LNCaP clone FGC (cell line): ENCODE measurements at regions not wholly inside any gene's neighbourhood (a gene's known extent, or its start where the extent isn't known, plus 50 kb on each side); places are given as distances from the start of the nearest gene placed in this dataset.
A peak's percentile ranks its signal among the peaks of the same experiment; 100 is the strongest.

Source experiments
- DNase-seq: peaks from one replicate; pipeline ENCODE4 v3.0.0-alpha.2; 2011; ENCODE audit warnings: low read depth
- H3K4me3 ChIP-seq: 2 replicates; pipeline ENCODE4 v1.5.1; 2011; ENCODE audit warnings: mild to moderate bottlenecking, low read depth, low read length, control low read depth
- TF ChIP-seq, protein P1 (sequence below): IDR thresholded peaks from 2 replicates; pipeline ENCODE4 v1.5.1; 2012; ENCODE audit warnings: mild to moderate bottlenecking; ENCODE audit not compliant: control insufficient read depth, insufficient read depth; ENCODE audit errors: extremely low read depth

DNA sequence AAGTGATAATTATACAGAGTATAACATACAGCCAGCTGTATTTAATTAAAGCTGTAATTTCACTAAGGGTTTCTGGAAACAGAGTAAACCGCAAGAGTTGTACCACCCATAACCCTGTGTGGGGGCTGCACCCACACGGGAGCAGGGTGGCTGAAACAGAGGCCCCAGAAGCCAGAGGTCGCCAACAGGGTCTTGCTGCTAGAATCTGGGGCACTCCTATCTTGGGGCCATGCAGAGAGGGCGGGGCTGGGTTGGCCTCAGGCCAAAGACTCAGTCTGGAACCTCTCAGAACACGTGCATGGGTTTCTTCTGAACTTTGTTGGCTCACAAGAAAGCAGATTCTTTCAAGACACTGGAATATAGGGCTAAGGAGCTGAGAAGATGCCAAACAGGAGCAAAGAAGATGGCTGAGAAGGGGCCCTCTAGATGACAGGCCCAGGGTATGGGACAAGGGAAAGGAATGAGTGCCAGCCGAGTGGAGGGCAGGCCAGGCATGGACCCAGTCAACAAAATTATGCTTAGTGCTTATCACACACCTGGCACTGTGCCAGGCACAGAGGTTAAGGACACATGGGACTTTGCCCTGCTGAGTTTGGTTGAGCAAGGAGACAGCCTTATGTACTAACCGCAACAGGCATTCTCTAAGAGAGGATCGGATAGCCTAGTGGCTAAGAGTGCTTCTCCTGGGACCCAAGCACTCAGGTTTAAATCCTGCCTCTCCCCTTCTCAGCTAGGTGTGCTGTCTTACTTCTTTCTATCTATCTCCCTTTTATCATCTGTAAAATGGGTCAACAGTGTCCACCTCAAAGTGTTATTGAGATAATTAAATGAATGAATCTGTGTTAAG, 96.6 kb upstream of the FOXP4 start:
- no peak overlapping the region for H3K4me3 ChIP-seq
- TF ChIP-seq, protein P1, sequence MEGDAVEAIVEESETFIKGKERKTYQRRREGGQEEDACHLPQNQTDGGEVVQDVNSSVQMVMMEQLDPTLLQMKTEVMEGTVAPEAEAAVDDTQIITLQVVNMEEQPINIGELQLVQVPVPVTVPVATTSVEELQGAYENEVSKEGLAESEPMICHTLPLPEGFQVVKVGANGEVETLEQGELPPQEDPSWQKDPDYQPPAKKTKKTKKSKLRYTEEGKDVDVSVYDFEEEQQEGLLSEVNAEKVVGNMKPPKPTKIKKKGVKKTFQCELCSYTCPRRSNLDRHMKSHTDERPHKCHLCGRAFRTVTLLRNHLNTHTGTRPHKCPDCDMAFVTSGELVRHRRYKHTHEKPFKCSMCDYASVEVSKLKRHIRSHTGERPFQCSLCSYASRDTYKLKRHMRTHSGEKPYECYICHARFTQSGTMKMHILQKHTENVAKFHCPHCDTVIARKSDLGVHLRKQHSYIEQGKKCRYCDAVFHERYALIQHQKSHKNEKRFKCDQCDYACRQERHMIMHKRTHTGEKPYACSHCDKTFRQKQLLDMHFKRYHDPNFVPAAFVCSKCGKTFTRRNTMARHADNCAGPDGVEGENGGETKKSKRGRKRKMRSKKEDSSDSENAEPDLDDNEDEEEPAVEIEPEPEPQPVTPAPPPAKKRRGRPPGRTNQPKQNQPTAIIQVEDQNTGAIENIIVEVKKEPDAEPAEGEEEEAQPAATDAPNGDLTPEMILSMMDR: no peak
- DNase-seq: no peak

DNA sequence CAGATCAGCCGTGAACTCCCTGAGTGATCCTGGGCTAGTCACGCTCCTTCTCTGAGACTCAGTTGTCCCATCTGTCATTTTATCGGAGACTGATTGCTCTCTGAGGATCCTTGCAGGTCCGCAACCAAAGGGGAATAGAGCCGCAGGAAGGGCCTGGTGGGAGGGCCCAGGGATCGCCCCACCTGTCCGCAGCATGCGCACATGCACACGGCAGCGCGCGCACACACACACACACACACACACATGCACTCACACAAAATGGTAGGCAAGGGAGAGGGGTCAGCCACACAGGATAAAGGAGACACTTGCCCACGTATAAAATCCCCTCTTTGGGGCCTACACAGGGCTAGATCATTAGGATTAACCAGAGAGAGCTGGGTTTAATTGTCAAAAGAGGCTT, 95.6 kb upstream of the FOXP4 start:
- no peak for DNase-seq
- TF ChIP-seq, protein P1: no peak
- no peak overlapping the region for H3K4me3 ChIP-seq

GRCh38 chr6:41451039-41451438, 95.1 kb upstream of the FOXP4 start:
- no peak for DNase-seq
- TF ChIP-seq, protein P1: peak; percentile 6; the same call in 1 of the 2 replicates
- H3K4me3 ChIP-seq: no peak overlapping the region

DNA sequence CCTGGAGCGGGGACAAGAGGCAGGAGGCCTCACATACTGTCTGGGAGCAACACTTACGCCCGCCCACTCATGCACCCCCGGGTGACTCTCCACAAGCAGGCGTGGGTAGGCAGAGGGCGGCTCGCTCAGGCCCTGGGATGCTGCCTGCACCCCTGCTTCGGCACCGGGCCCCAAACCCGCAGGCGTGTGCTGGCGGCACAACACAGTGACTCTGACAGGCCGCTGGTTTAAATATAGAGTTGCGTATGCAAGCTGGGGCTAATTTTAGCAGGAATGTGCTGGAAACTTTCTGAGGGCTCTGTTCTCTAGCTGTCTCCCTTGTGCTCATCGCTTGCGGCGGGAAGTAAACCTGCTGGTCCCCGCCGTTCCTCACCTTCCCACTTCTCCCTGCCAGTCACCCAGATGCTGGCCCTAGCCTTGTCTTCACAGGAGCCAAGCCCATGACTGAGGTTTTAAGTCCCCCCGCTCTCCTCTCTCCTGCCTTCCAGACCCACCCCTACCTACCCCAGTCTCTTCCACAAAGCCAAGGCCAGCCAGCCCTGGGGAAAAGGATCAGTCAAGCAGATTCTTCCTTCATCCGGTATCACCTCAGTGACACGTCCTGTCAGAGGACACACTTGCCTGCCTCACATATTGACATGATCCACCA, 94.5 kb upstream of the FOXP4 start:
- no peak for DNase-seq
- TF ChIP-seq, protein P1: no peak
- H3K4me3 ChIP-seq: no peak overlapping the region

GRCh38 chr6:41452763-41453162, 93.4 kb upstream of the FOXP4 start:
- H3K4me3 ChIP-seq: no peak overlapping the region
- DNase-seq: no peak

DNA sequence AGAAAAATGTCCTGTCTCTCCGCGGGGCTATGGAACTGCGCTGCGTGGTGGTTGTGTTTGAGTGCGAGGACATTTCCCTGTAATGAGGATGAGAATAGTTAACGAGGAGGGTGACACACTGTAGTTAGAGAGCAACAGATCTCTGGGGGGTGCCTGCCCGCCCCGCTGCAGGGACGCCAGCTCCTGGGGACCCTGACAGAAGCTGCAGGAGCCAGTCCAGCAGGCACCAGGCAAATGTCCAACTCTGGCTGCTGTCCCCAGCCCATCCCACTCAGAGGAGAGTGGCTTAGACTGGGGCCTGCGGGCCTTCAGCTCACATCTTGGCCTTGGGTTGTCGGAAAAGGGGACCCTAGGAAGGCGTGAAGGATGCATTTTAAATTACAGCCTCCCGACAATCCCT, 92.9 kb upstream of the FOXP4 start:
- no peak for DNase-seq
- H3K4me3 ChIP-seq: no peak overlapping the region
- TF ChIP-seq, protein P1: no peak

More at GRCh38 chr6:41452763-41453162, 93.4 kb upstream of the FOXP4 start:
- TF ChIP-seq, protein P1: no peak
